Suprapubic skin (tissue), 4 donors: ENCODE measurements at regions not wholly inside any gene's neighbourhood (a gene's known extent, or its start where the extent isn't known, plus 50 kb on each side); places are given as distances from the start of the nearest gene placed in this dataset.
A peak's percentile ranks its signal among the peaks of the same experiment; 100 is the strongest.

ENCODE experiments used
- DNase-seq, 2 donors: peaks; one replicate each; pipeline ENCODE4 v3.0.0-alpha.2; 2019; ENCODE audit warnings: low spot score in 2 of 2
- H3K27ac ChIP-seq: fragments of 200-600 bp; sonication (generic); one replicate; pipeline ENCODE4 v1.5.1; 2019
- H3K27me3 ChIP-seq: fragments of 200-600 bp; sonication (generic); one replicate; pipeline ENCODE4 v1.5.1; 2019
- H3K36me3 ChIP-seq: fragments of 200-600 bp; sonication (generic); one replicate; pipeline ENCODE4 v1.5.1; 2019
- H3K4me1 ChIP-seq: fragments of 200-600 bp; sonication (generic); one replicate; pipeline ENCODE4 v1.5.1; 2019
- H3K4me3 ChIP-seq: fragments of 200-600 bp; sonication (generic); one replicate; pipeline ENCODE4 v1.5.1; 2019; ENCODE audit warnings: mild to moderate bottlenecking
- H3K9me3 ChIP-seq: fragments of 200-600 bp; sonication (generic); one replicate; pipeline ENCODE4 v1.5.1; 2019
- EP300 ChIP-seq: sonication (generic); formaldehyde crosslinking; IDR thresholded peaks from one replicate; pipeline ENCODE4 v1.6.1; 2017; ENCODE audit warnings: antibody characterized with exemption
- POLR2A ChIP-seq, 2 donors: fragments of 450-650 bp; IDR thresholded peaks; one replicate each; pipeline ENCODE4 v1.6.1; 2017; ENCODE audit warnings: antibody characterized with exemption in 2 of 2, mild to moderate bottlenecking in 2 of 2, moderate library complexity in 2 of 2
- POLR2AphosphoS5 ChIP-seq, 3 donors: sonication (generic); formaldehyde crosslinking; IDR thresholded peaks; one replicate each; pipeline ENCODE4 v1.6.1; 2017; ENCODE audit warnings: antibody characterized with exemption in 3 of 3
- WGBS: methylation state at CpG from one replicate; pipeline ENCODE4 v1.1.5; 2018; 5-methylcytosine and 5-hydroxymethylcytosine counted together
- TF ChIP-seq, protein P1 (sequence below), 2 donors: fragments of 200-600 bp in 1 of 2; fragments of 450-650 bp in 1 of 2; sonication (generic) in 1 of 2; IDR thresholded peaks; one replicate each; pipeline ENCODE4 v1.5.1; 2016 to 2019; ENCODE audit warnings: antibody characterized with exemption in 2 of 2, mild to moderate bottlenecking in 1 of 2, moderate library complexity in 1 of 2

GRCh38 chr12:97398704-97399103 is 63.9 kb upstream of the RMST start:
- TF ChIP-seq EP300 (no peak), POLR2A (IDR thresholded peaks at IDR 0.05) (no peak)
- DNase-seq, result no peak
- no peaks in the 10 kb centered on the region for H3K36me3 ChIP-seq
- no peaks in the 10 kb centered on the region for H3K9me3 ChIP-seq
- 80% methylated on average over 4 of the region's 4 CpGs for WGBS
- no peaks in the 10 kb centered on the region for H3K27me3 ChIP-seq
- no peak overlapping the region for H3K4me3 ChIP-seq
- H3K27ac ChIP-seq, result no peak overlapping the region
- no peaks in the 10 kb centered on the region for H3K4me1 ChIP-seq

- Histone ChIP-seq H3K36me3 (no peaks in the 10 kb centered on the region), H3K4me3 (no peak overlapping the region), H3K27ac (no peak overlapping the region), H3K27me3 (no peaks in the 10 kb centered on the region), H3K9me3 (no peaks in the 10 kb centered on the region), H3K4me1 (no peaks in the 10 kb centered on the region)
- no peak for TF ChIP-seq EP300
- TF ChIP-seq POLR2AphosphoS5 (IDR thresholded peaks at IDR 0.05), result no peak
- TF ChIP-seq POLR2A (IDR thresholded peaks at IDR 0.05), result no peak
- TF ChIP-seq, protein P1, sequence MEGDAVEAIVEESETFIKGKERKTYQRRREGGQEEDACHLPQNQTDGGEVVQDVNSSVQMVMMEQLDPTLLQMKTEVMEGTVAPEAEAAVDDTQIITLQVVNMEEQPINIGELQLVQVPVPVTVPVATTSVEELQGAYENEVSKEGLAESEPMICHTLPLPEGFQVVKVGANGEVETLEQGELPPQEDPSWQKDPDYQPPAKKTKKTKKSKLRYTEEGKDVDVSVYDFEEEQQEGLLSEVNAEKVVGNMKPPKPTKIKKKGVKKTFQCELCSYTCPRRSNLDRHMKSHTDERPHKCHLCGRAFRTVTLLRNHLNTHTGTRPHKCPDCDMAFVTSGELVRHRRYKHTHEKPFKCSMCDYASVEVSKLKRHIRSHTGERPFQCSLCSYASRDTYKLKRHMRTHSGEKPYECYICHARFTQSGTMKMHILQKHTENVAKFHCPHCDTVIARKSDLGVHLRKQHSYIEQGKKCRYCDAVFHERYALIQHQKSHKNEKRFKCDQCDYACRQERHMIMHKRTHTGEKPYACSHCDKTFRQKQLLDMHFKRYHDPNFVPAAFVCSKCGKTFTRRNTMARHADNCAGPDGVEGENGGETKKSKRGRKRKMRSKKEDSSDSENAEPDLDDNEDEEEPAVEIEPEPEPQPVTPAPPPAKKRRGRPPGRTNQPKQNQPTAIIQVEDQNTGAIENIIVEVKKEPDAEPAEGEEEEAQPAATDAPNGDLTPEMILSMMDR (IDR thresholded peaks at IDR 0.05), result no peak
- WGBS, result 56% methylated on average over 1 of the region's 1 CpG
- no peak for DNase-seq
Observed at GRCh38 chr12:97404093-97404492, 58.5 kb upstream of the RMST start.

DNA sequence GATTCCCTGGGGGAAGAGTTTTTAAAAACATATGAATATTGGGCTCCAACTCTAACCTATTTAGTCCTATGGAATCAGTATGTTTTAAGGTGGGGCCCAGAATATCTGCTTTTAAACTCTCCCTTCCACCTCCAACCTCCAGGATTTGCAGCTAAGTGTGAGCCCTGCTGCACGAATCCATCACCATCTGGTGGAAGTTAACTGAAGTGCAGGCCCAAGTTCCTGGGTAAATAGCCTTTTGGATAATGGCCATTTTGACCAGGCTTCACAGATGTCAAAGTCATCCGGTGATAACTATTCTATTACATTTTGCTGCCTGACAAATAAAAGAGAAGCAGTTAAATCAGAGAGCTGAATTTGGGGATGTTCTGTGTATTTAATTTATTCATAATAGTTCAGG is 58.1 kb upstream of the RMST start:
- no peaks in the 10 kb centered on the region for H3K27me3 ChIP-seq
- no peaks in the 10 kb centered on the region for H3K4me1 ChIP-seq
- 18% methylated on average over 2 of the region's 2 CpGs for WGBS
- no peak for DNase-seq
- TF ChIP-seq, protein P1 (IDR thresholded peaks at IDR 0.05), result peak in 1 of 2 donors; percentile 56
- no peak for TF ChIP-seq EP300
- H3K9me3 ChIP-seq, result no peaks in the 10 kb centered on the region
- no peak overlapping the region for H3K4me3 ChIP-seq
- H3K27ac ChIP-seq, result no peak overlapping the region
- no peaks in the 10 kb centered on the region for H3K36me3 ChIP-seq

DNA sequence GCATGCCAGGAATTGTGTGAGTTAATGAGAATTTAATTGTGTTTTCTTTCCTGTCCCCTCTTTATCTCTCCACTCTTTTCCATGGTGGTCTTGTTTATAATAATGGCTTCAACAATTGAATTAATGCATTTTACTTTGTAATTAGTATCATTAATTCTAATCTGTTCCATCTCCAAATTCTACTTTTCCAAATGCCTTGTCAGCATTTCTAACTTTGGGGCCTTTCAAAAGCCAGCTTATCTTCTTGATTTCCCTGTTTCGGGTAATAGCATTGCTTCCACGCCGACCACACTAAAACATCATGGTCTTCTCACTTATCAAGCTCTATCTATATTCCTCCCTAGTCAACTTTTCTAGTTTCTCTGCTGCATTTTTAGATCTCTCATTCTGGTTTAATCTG is 54.2 kb upstream of the RMST start:
- Histone ChIP-seq H3K4me3 (no peak overlapping the region), H3K9me3 (no peaks in the 10 kb centered on the region), H3K27ac (no peak overlapping the region), H3K27me3 (no peaks in the 10 kb centered on the region), H3K4me1 (no peaks in the 10 kb centered on the region), H3K36me3 (no peaks in the 10 kb centered on the region)
- TF ChIP-seq POLR2AphosphoS5 (IDR thresholded peaks at IDR 0.05) (no peak), POLR2A (IDR thresholded peaks at IDR 0.05) (no peak), EP300 (no peak)
- TF ChIP-seq, protein P1 (IDR thresholded peaks at IDR 0.05), result no peak
- DNase-seq, result no peak
- WGBS, result 94% methylated on average over 3 of the region's 3 CpGs

GRCh38 chr12:97411341-97411740 is 51.3 kb upstream of the RMST start:
- TF ChIP-seq POLR2AphosphoS5 (IDR thresholded peaks at IDR 0.05) (no peak), POLR2A (IDR thresholded peaks at IDR 0.05) (no peak), EP300 (no peak)
- TF ChIP-seq, protein P1 (IDR thresholded peaks at IDR 0.05), result no peak
- no peaks in the 10 kb centered on the region for H3K9me3 ChIP-seq
- H3K4me3 ChIP-seq, result no peak overlapping the region
- 66% methylated on average over 3 of the region's 3 CpGs for whole genome bisulfite sequencing
- no peaks in the 10 kb centered on the region for H3K27me3 ChIP-seq
- no peaks in the 10 kb centered on the region for H3K4me1 ChIP-seq
- DNase-seq, result no peak
- no peak overlapping the region for H3K27ac ChIP-seq
- no peaks in the 10 kb centered on the region for H3K36me3 ChIP-seq
